Left ventricle myocardium inferior (tissue), 1 donor: ENCODE measurements at regions not wholly inside any gene's neighbourhood (a gene's known extent, or its start where the extent isn't known, plus 50 kb on each side); places are given as distances from the start of the nearest gene placed in this dataset.

ENCODE experiments used
- DNase-seq: peaks from one replicate; pipeline ENCODE4 v3.0.0-alpha.2; 2020
- H3K27ac ChIP-seq: fragments of 200-600 bp; replicated peaks from 2 replicates; pipeline ENCODE4 v1.8.0; 2021
- H3K27me3 ChIP-seq: fragments of 200-600 bp; 2 replicates; pipeline ENCODE4 v1.8.0; 2021; ENCODE audit warnings: low read depth
- H3K36me3 ChIP-seq: fragments of 200-600 bp; 2 replicates; pipeline ENCODE4 v1.8.0; 2021
- H3K4me1 ChIP-seq: fragments of 200-600 bp; 2 replicates; pipeline ENCODE4 v1.8.0; 2021
- H3K4me3 ChIP-seq: fragments of 200-600 bp; 2 replicates; pipeline ENCODE4 v1.8.0; 2021; ENCODE audit warnings: mild to moderate bottlenecking, moderate library complexity
- H3K9me3 ChIP-seq: fragments of 200-600 bp; replicated peaks from 2 replicates; pipeline ENCODE4 v1.8.0; 2021
- intact Hi-C: fragments of 100-400 bp; cut with micrococcal nuclease; formaldehyde crosslinking; loops from one replicate; pipeline ENCODE4 v1.11.0; 2022
- TF ChIP-seq, protein P1 (sequence below): fragments of 200-600 bp; IDR thresholded peaks from 2 replicates; pipeline ENCODE4 v1.8.0; 2021; ENCODE audit warnings: antibody characterized with exemption, mild to moderate bottlenecking, borderline replicate concordance
- donor health status: DM: no; HTN: yes; CAD: no; lungs with severe emphysema.

DNA sequence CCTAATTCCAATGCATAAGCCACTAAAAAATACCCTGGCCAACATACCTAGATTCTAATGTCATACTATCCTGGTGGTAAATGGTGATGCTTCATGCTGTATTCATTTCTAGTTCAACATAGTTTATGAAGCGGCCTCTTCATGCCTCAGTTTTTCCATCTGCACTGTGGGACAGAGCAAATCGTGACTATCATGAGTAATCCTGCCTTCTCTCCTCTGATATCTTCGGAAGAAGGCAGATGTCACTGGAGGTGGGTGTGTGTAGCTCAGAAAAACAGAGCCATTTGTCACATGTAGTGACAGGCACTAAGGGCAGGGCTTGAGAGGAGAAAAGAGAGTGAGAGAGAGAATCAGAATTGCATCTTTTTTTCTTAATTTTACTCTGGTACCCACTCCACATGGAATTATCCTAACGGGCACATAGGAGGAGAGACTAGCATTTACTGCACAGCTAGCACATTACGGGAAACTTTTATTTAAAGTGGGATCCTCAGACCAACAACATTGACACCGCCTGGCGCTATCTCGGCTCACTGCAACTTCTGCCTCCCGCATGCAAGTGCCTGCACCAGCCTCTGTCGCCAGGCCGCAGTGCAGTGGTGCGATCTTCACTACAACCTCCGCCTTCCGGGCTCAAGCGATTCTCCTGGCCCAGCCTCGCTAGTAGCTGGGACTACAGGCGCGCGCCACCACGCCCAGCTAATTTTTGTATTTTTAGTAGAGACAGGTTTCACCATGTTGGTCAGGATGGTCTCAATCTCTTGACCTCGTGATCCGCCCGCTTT lies 78.4 kb upstream of the KCNA3 start:
- Histone ChIP-seq H3K36me3 (no peaks in the 10 kb centered on the region), H3K9me3 (no peaks in the 10 kb centered on the region), H3K27me3 (peaks cover 62% of the 10 kb centered on the region), H3K4me1 (peaks cover 3% of the 10 kb centered on the region), H3K27ac (no peak overlapping the region), H3K4me3 (no peak overlapping the region)
- no peak for DNase-seq
- TF ChIP-seq, protein P1, sequence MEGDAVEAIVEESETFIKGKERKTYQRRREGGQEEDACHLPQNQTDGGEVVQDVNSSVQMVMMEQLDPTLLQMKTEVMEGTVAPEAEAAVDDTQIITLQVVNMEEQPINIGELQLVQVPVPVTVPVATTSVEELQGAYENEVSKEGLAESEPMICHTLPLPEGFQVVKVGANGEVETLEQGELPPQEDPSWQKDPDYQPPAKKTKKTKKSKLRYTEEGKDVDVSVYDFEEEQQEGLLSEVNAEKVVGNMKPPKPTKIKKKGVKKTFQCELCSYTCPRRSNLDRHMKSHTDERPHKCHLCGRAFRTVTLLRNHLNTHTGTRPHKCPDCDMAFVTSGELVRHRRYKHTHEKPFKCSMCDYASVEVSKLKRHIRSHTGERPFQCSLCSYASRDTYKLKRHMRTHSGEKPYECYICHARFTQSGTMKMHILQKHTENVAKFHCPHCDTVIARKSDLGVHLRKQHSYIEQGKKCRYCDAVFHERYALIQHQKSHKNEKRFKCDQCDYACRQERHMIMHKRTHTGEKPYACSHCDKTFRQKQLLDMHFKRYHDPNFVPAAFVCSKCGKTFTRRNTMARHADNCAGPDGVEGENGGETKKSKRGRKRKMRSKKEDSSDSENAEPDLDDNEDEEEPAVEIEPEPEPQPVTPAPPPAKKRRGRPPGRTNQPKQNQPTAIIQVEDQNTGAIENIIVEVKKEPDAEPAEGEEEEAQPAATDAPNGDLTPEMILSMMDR = no peak
- intact Hi-C loops = no loop called here

DNA sequence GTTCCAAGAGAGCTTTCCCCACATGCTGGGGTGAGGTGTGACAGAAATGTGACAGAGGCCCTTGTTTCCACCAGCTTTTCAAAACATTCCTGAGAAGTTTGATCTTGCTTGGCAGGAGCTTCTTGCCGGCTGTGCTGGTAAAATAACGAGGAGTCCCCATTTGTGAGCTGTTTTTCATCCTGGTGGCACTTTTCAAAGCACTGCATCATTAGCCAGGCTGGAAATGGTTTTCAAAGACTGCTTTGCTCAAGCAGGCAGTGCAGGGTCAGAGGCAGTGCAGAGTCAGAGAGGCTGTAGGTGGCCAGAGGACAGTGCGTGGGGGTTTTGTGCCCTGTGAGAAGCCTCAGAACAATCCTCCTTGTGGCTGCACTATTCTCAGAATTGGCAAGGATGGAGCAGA lies 75.8 kb upstream of the KCNA3 start:
- TF ChIP-seq, protein P1 = no peak
- Histone ChIP-seq H3K4me3 (no peak overlapping the region), H3K36me3 (no peaks in the 10 kb centered on the region), H3K27ac (no peak overlapping the region), H3K4me1 (no peaks in the 10 kb centered on the region), H3K9me3 (no peaks in the 10 kb centered on the region), H3K27me3 (peaks cover 65% of the 10 kb centered on the region)
- intact Hi-C loops = no loop called here
- DNase-seq = no peak

DNA sequence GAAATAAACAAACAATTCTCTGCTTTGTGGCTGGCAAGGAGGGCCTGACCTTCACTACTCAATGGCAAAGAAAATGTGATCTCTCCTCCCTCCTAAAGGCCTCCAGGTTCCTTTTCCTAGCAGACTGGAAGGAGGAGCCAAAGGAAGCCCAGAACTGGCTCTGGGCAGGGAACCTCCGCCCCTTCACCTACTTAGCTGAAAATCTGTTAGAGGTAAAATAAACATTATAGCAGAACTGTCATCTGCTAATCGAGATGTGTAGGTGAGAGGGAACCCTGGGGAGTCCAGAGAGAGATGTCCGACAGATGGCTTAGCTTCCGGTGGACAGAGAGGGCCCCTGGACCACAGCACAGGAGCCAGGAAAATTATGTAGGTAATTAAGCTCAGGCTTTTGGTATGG lies 75.2 kb upstream of the KCNA3 start:
- DNase-seq = no peak
- intact Hi-C loops = no loop called here
- H3K4me1 ChIP-seq = no peaks in the 10 kb centered on the region
- H3K27ac ChIP-seq = no peak overlapping the region
- no peaks in the 10 kb centered on the region for H3K9me3 ChIP-seq
- H3K36me3 ChIP-seq = no peaks in the 10 kb centered on the region
- TF ChIP-seq, protein P1 = no peak
- H3K27me3 ChIP-seq = peaks cover 68% of the 10 kb centered on the region
- no peak overlapping the region for H3K4me3 ChIP-seq

DNA sequence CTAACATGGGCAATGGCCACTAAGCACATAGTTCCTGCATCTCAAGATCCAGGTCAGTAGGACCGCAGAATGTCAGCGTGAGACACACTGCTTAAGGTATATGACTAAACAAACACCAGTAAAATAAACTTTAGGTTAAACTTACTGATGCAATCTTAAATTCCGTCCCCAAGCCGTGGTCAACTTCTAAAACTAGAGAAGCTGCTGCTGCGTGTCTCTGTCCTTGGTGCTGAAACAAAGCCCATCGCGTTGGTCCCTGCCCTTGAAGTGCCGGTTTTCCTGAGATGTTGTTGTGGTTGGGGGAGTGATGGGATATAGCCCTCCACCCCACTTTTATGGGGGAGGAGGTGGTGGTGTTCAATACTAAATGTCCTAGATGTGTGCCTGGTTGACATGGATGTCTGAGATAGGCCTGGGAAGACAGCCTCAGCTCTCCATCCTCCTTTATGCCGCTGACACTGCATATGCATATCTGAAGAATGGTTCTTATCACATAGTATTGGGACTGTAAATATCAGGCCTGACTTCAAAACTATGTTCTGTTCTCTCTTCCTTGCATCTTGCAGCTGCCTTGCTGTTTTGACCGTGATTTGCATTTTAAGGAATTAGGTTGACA lies 72.0 kb upstream of the KCNA3 start:
- peak; percentile 22 for DNase-seq
- H3K4me1 ChIP-seq = no peaks in the 10 kb centered on the region
- no peaks in the 10 kb centered on the region for H3K9me3 ChIP-seq
- H3K36me3 ChIP-seq = no peaks in the 10 kb centered on the region
- TF ChIP-seq, protein P1 = no peak
- peaks cover 74% of the 10 kb centered on the region for H3K27me3 ChIP-seq
- H3K27ac ChIP-seq = no peak overlapping the region
- no peak overlapping the region for H3K4me3 ChIP-seq
- intact Hi-C loops = no loop called here

DNA sequence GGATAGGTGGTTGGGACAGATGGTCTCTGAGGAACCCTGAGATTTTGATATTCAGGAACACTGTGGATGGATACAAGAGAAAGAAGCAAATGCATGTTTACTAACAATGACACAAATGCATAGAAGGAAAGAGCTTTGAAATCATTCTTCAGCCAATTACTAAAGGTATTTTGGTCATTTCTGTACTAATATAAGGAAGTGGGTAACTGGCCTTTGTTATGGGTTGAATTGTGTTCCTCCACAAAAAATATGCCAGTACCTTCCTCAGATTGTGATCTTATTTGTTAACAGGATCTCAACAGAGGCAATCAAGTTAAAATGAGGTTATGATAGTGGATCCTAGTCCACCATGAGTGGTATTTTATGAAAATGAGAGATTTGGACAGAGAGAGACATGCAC lies 68.7 kb upstream of the KCNA3 start:
- H3K4me3 ChIP-seq = no peak overlapping the region
- no peaks in the 10 kb centered on the region for H3K36me3 ChIP-seq
- peaks cover 64% of the 10 kb centered on the region for H3K27me3 ChIP-seq
- H3K9me3 ChIP-seq = no peaks in the 10 kb centered on the region
- no peaks in the 10 kb centered on the region for H3K4me1 ChIP-seq
- intact Hi-C loops = no loop called here
- TF ChIP-seq, protein P1 = no peak
- no peak for DNase-seq
- no peak overlapping the region for H3K27ac ChIP-seq
